Subcutaneous abdominal adipose tissue (tissue), 5 donors: ENCODE measurements at regions not wholly inside any gene's neighbourhood (a gene's known extent, or its start where the extent isn't known, plus 50 kb on each side); places are given as distances from the start of the nearest gene placed in this dataset.

Experiments
- H3K27ac ChIP-seq: one replicate; pipeline ENCODE4 v1.7.0; 2013; ENCODE audit warnings: low read depth, mild to moderate bottlenecking, inconsistent platforms, low read length, moderate library complexity
- H3K27me3 ChIP-seq, 5 donors: one replicate each; pipeline ENCODE4 v1.7.0; 2013; ENCODE audit warnings: low read length in 5 of 5, inconsistent platforms in 1 of 5; ENCODE audit not compliant: control insufficient read depth in 5 of 5, insufficient read depth in 4 of 5
- H3K36me3 ChIP-seq, 5 donors: one replicate each; pipeline ENCODE4 v1.7.0; 2013; ENCODE audit warnings: low read length in 5 of 5; ENCODE audit not compliant: control insufficient read depth in 5 of 5, insufficient read depth in 5 of 5
- H3K4me1 ChIP-seq, 5 donors: one replicate each; pipeline ENCODE4 v1.7.0; 2013; ENCODE audit warnings: low read length in 5 of 5, mild to moderate bottlenecking in 3 of 5, moderate library complexity in 1 of 5; ENCODE audit not compliant: control insufficient read depth in 5 of 5, insufficient read depth in 5 of 5
- H3K4me3 ChIP-seq, 5 donors: one replicate each; pipeline ENCODE4 v1.7.0; 2013; ENCODE audit warnings: low read length in 5 of 5, low read depth in 1 of 5
- H3K9ac ChIP-seq, 5 donors: one replicate each; pipeline ENCODE4 v1.7.0; 2013; ENCODE audit warnings: low read length in 5 of 5, mild to moderate bottlenecking in 4 of 5, moderate library complexity in 3 of 5
- H3K9me3 ChIP-seq, 5 donors: one replicate each; pipeline ENCODE4 v1.7.0; 2013; ENCODE audit warnings: low read length in 5 of 5; ENCODE audit not compliant: control insufficient read depth in 5 of 5
- donor health status: healthy.
- donor health status: healthy.
- donor health status: healthy.
- donor health status: healthy.
- donor health status: healthy.

GRCh38 chr19:31545777-31546176 lies 196.5 kb upstream of the TSHZ3 start:
- H3K27ac ChIP-seq = no peak overlapping the region
- no peak overlapping the region for H3K9ac ChIP-seq
- no peaks in the 10 kb centered on the region for H3K9me3 ChIP-seq
- peaks cover 0 to 3% (median 0%) of the 10 kb centered on the region in 5 donors for H3K27me3 ChIP-seq
- no peaks in the 10 kb centered on the region for H3K4me1 ChIP-seq
- no peaks in the 10 kb centered on the region for H3K36me3 ChIP-seq
- H3K4me3 ChIP-seq = no peak overlapping the region

- H3K27ac ChIP-seq = no peak overlapping the region
- H3K27me3 ChIP-seq = peaks cover 0 to 3% (median 0%) of the 10 kb centered on the region in 5 donors
- no peaks in the 10 kb centered on the region for H3K36me3 ChIP-seq
- no peak overlapping the region for H3K4me3 ChIP-seq
- no peaks in the 10 kb centered on the region for H3K9me3 ChIP-seq
- no peaks in the 10 kb centered on the region for H3K4me1 ChIP-seq
- H3K9ac ChIP-seq = no peak overlapping the region
Observed at GRCh38 chr19:31546205-31546960, 197.1 kb upstream of the TSHZ3 start.

DNA sequence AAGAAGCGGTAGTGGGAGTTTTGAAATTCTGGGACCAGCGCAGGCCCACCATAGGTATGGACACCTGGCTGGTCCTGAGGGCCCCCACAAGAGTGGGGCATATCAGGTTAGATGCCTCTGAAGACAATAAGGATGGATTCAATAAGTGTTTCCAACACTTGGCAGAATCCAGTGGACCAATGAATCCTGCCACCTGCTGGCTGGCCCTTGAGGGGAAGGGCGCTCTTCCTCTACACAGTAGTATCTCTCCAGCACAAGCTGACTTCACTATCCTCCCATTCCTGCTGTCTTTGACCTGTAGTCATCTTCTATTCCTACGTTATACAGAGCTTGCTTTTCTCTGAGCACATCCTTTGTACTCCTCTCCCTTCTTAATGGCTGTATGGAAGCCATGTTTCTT lies 199.7 kb upstream of the TSHZ3 start:
- no peak overlapping the region for H3K9ac ChIP-seq
- H3K4me3 ChIP-seq = no peak overlapping the region
- H3K4me1 ChIP-seq = no peaks in the 10 kb centered on the region
- no peaks in the 10 kb centered on the region for H3K9me3 ChIP-seq
- no peaks in the 10 kb centered on the region for H3K36me3 ChIP-seq
- no peaks in the 10 kb centered on the region for H3K27me3 ChIP-seq
- H3K27ac ChIP-seq = no peak overlapping the region

- Histone ChIP-seq H3K4me3 (no peak overlapping the region), H3K27ac (no peak overlapping the region), H3K4me1 (no peaks in the 10 kb centered on the region), H3K36me3 (no peaks in the 10 kb centered on the region), H3K27me3 (peaks cover 0 to 3% (median 0%) of the 10 kb centered on the region in 5 donors), H3K9me3 (no peaks in the 10 kb centered on the region), H3K9ac (no peak overlapping the region)
Observed at GRCh38 chr19:31553112-31553845, 204.0 kb upstream of the TSHZ3 start.

DNA sequence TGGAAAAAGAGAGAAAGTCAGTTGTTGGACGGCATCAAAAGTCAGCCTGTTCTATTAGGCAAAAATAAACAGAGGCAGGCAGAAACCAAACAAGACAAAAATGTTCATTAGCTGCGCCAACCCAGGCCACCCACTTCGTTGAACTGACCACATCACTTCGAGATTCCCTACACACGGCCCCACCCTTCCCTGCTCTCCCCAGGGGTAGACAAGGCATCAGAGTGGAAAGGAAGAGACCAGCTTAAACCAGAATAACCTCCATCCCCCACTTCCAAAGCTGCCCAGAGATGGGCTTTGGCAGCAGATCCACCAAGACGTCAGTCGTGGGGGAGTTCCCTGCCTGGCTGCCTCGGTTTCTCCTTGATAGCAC lies 204.6 kb upstream of the TSHZ3 start:
- Histone ChIP-seq H3K4me3 (no peak overlapping the region), H3K36me3 (no peaks in the 10 kb centered on the region), H3K9ac (no peak overlapping the region), H3K27me3 (peaks cover 0 to 3% (median 0%) of the 10 kb centered on the region in 5 donors), H3K27ac (no peak overlapping the region), H3K9me3 (peaks cover 0 to under 1% (median 0%) of the 10 kb centered on the region in 5 donors), H3K4me1 (no peaks in the 10 kb centered on the region)

DNA sequence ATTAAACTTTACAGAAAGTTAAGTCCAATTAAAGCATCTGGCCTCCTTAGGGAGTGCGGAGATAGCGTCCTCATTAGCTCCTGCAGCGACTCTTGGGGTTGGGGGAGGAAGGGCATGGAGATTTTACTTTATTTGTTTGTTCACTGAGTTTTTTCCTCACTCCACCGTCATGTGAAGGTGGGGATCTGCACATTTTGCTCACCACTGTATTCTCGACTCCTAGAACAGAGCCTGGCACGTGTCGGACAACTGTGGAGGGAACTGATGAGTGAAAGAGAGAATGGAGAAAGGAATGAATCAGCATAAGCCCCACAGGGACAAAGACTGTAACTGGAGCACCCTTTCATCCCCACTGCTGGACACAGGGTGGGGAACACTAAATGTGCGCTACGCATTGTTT lies 205.1 kb upstream of the TSHZ3 start:
- H3K27me3 ChIP-seq = peaks cover 0 to 3% (median 0%) of the 10 kb centered on the region in 5 donors
- H3K9me3 ChIP-seq = peaks cover 0 to 6% (median 3%) of the 10 kb centered on the region in 5 donors
- no peak overlapping the region for H3K27ac ChIP-seq
- H3K36me3 ChIP-seq = no peaks in the 10 kb centered on the region
- H3K4me3 ChIP-seq = no peak overlapping the region
- no peaks in the 10 kb centered on the region for H3K4me1 ChIP-seq
- H3K9ac ChIP-seq = no peak overlapping the region

DNA sequence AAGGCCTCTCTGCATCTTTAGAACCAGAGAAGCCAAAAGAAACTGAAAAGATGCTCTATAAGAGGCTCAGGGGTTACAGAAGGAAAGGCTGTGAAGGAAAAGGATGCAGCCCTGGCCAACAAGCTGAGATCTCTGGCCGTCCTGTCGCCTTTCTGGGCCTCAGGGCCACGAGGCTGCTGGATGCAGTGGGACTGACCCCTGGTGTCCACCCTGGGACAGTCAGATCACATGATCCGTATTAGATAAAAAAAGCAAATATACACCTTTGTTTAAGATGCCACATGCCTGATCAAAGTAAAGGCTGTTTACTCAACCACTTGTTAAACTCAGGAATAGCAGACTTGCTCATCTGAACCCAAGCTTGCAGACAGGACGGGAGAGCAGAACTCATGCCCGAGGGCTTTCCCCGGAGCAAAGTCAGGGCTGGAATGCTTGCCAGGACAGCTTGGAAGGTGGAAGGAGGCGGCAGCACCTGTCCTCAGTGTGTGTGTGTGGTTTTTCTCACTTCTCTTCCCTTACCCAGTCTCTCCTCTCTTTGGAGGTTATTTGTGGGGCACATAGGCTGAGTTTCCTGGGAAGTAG lies 206.5 kb upstream of the TSHZ3 start:
- Histone ChIP-seq H3K9me3 (peaks cover 0 to 11% (median 7%) of the 10 kb centered on the region in 5 donors), H3K4me3 (no peak overlapping the region), H3K27ac (no peak overlapping the region), H3K36me3 (no peaks in the 10 kb centered on the region), H3K27me3 (peaks cover 0 to 3% (median 0%) of the 10 kb centered on the region in 5 donors), H3K4me1 (no peaks in the 10 kb centered on the region), H3K9ac (no peak overlapping the region)

DNA sequence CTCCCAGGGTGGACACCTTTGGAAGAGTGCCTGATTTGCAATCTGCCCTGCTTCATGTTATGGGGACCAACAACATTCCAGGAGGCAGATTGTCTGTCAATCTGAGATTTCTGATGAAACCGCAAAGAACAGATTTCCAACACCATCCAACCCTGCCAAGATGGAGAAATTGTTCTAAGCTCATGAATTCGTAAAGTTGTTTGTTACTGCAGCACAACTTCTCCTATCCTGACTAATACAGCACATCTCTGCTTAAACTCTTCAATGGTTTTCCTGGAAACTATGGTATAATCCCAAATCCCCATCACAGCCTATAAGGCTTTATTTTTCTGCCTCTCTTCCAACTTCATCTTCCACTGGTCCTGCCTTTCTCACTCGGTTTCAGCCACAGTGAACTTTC lies 210.3 kb upstream of the TSHZ3 start:
- no peak overlapping the region for H3K27ac ChIP-seq
- no peak overlapping the region for H3K9ac ChIP-seq
- no peaks in the 10 kb centered on the region for H3K4me1 ChIP-seq
- H3K9me3 ChIP-seq = peaks cover 0 to 11% (median 7%) of the 10 kb centered on the region in 5 donors
- peaks cover 0 to 8% (median 3%) of the 10 kb centered on the region in 5 donors for H3K27me3 ChIP-seq
- H3K36me3 ChIP-seq = no peaks in the 10 kb centered on the region
- H3K4me3 ChIP-seq = no peak overlapping the region

- peaks cover 0 to 8% (median 3%) of the 10 kb centered on the region in 5 donors for H3K27me3 ChIP-seq
Observed at GRCh38 chr19:31560086-31561060, 211.1 kb upstream of the TSHZ3 start.

More at GRCh38 chr19:31560086-31561060, 211.1 kb upstream of the TSHZ3 start:
- Histone ChIP-seq H3K27ac (no peak overlapping the region), H3K4me3 (no peak overlapping the region), H3K4me1 (no peaks in the 10 kb centered on the region), H3K9me3 (peaks cover 0 to 12% (median 7%) of the 10 kb centered on the region in 5 donors), H3K9ac (no peak overlapping the region), H3K36me3 (no peaks in the 10 kb centered on the region)
